IPS DF 6.9 (cell line): ENCODE measurements at regions not wholly inside any gene's neighbourhood (a gene's known extent, or its start where the extent isn't known, plus 50 kb on each side); places are given as distances from the start of the nearest gene placed in this dataset.

Experiments
- DNase-seq: peaks from one replicate; pipeline ENCODE4 v3.0.0-alpha.2; 2013; ENCODE audit warnings: low read depth, low spot score
- H3K27ac ChIP-seq: one replicate; pipeline ENCODE4 v1.5.1; 2013; ENCODE audit warnings: low read length, control low read depth
- H3K27me3 ChIP-seq: 2 replicates; pipeline ENCODE4 v1.6.1; 2013; ENCODE audit warnings: mild to moderate bottlenecking, low read length; ENCODE audit not compliant: control insufficient read depth, insufficient read depth
- H3K36me3 ChIP-seq: 2 replicates; pipeline ENCODE4 v1.6.1; 2013; ENCODE audit warnings: low read length; ENCODE audit not compliant: control insufficient read depth, insufficient read depth
- H3K4me1 ChIP-seq: 2 replicates; pipeline ENCODE4 v1.6.1; 2013; ENCODE audit warnings: low read length; ENCODE audit not compliant: control insufficient read depth, insufficient read depth
- H3K4me3 ChIP-seq: 2 replicates; pipeline ENCODE4 v1.5.1; 2013; ENCODE audit warnings: mild to moderate bottlenecking, low read length
- H3K9me3 ChIP-seq: 2 replicates; pipeline ENCODE4 v1.6.1; 2013; ENCODE audit warnings: low read length, inconsistent platforms; ENCODE audit not compliant: control insufficient read depth, insufficient read depth
- WGBS: extraction: QIAGEN DNeasy Blood & Tissue Kit; methylation state at CpG from one replicate; pipeline ENCODE4 v1.1.7; 2013; ENCODE audit warnings: mixed read lengths, missing lambda C conversion rate; ENCODE audit not compliant: insufficient read length, insufficient coverage; 5-methylcytosine and 5-hydroxymethylcytosine counted together

- Histone ChIP-seq H3K4me3 (no peak overlapping the region), H3K9me3 (peaks cover 3% of the 10 kb centered on the region), H3K36me3 (no peaks in the 10 kb centered on the region), H3K4me1 (no peaks in the 10 kb centered on the region), H3K27me3 (no peaks in the 10 kb centered on the region), H3K27ac (no peak overlapping the region)
- DNase-seq = no peak
- WGBS = no CpG with 5 or more reads among the region's 6 CpGs
These were observed 479.5 kb downstream of the TMEM114 start for GRCh38 chr16:8110572-8111514.

- no peak overlapping the region for H3K4me3 ChIP-seq
- no peak overlapping the region for H3K27ac ChIP-seq
These were observed 480.6 kb downstream of the TMEM114 start for GRCh38 chr16:8109510-8110369.

GRCh38 chr16:8108991-8109509, 481.3 kb downstream of the TMEM114 start:
- Histone ChIP-seq H3K27ac (no peak overlapping the region), H3K4me3 (no peak overlapping the region), H3K4me1 (no peaks in the 10 kb centered on the region), H3K27me3 (no peaks in the 10 kb centered on the region), H3K36me3 (no peaks in the 10 kb centered on the region), H3K9me3 (peaks cover 3% of the 10 kb centered on the region)
- WGBS = no CpG with 5 or more reads among the region's 15 CpGs
- DNase-seq = no peak

More at GRCh38 chr16:8109510-8110369, 480.6 kb downstream of the TMEM114 start:
- WGBS = no CpG with 5 or more reads among the region's 18 CpGs
- H3K9me3 ChIP-seq = peaks cover 3% of the 10 kb centered on the region
- H3K27me3 ChIP-seq = no peaks in the 10 kb centered on the region
- DNase-seq = no peak
- H3K36me3 ChIP-seq = no peaks in the 10 kb centered on the region
- H3K4me1 ChIP-seq = no peaks in the 10 kb centered on the region

- DNase-seq = no peak
- Histone ChIP-seq H3K27ac (no peak overlapping the region), H3K4me1 (no peaks in the 10 kb centered on the region), H3K4me3 (no peak overlapping the region), H3K27me3 (no peaks in the 10 kb centered on the region), H3K36me3 (no peaks in the 10 kb centered on the region), H3K9me3 (peaks cover 3% of the 10 kb centered on the region)
- WGBS = no CpG with 5 or more reads among the region's 10 CpGs
These were observed 483.0 kb downstream of the TMEM114 start for GRCh38 chr16:8107296-8107695.

GRCh38 chr16:8103649-8104289, 486.5 kb downstream of the TMEM114 start:
- no CpG with 5 or more reads among the region's 8 CpGs for WGBS
- no peaks in the 10 kb centered on the region for H3K36me3 ChIP-seq
- H3K4me3 ChIP-seq = no peak overlapping the region
- H3K27me3 ChIP-seq = no peaks in the 10 kb centered on the region
- H3K9me3 ChIP-seq = no peaks in the 10 kb centered on the region; the same call in 1 of the 2 replicates
- no peaks in the 10 kb centered on the region for H3K4me1 ChIP-seq
- H3K27ac ChIP-seq = no peak overlapping the region
- no peak for DNase-seq

GRCh38 chr16:8099586-8099985, 490.7 kb downstream of the TMEM114 start:
- Histone ChIP-seq H3K4me3 (no peak overlapping the region), H3K36me3 (no peaks in the 10 kb centered on the region), H3K27ac (no peak overlapping the region), H3K4me1 (no peaks in the 10 kb centered on the region), H3K27me3 (no peaks in the 10 kb centered on the region), H3K9me3 (peaks cover 1% of the 10 kb centered on the region)
- WGBS = no CpG with 5 or more reads among the region's 4 CpGs
- no peak for DNase-seq

- no CpG with 5 or more reads among the region's 11 CpGs for WGBS
These were observed 491.3 kb downstream of the TMEM114 start for GRCh38 chr16:8098947-8099512.

GRCh38 chr16:8096211-8096610, 494.1 kb downstream of the TMEM114 start:
- H3K27ac ChIP-seq = no peak overlapping the region
- no peaks in the 10 kb centered on the region for H3K4me1 ChIP-seq
- no peak overlapping the region for H3K4me3 ChIP-seq
- peaks cover 3% of the 10 kb centered on the region for H3K9me3 ChIP-seq
- H3K27me3 ChIP-seq = no peaks in the 10 kb centered on the region
- H3K36me3 ChIP-seq = no peaks in the 10 kb centered on the region
- no CpG with 5 or more reads among the region's 5 CpGs for WGBS
- no peak for DNase-seq

More at GRCh38 chr16:8098947-8099512, 491.3 kb downstream of the TMEM114 start:
- no peaks in the 10 kb centered on the region for H3K27me3 ChIP-seq
- no peak overlapping the region for H3K27ac ChIP-seq
- H3K4me3 ChIP-seq = no peak overlapping the region
- no peaks in the 10 kb centered on the region for H3K4me1 ChIP-seq
- peaks cover 1% of the 10 kb centered on the region for H3K9me3 ChIP-seq
- no peaks in the 10 kb centered on the region for H3K36me3 ChIP-seq
- no peak for DNase-seq

- WGBS = 100% methylated on average over 2 of the region's 5 CpGs
- H3K36me3 ChIP-seq = no peaks in the 10 kb centered on the region
- DNase-seq = no peak
- no peaks in the 10 kb centered on the region for H3K27me3 ChIP-seq
- H3K4me3 ChIP-seq = no peak overlapping the region
- H3K4me1 ChIP-seq = no peaks in the 10 kb centered on the region
- H3K9me3 ChIP-seq = peaks cover 3% of the 10 kb centered on the region
- no peak overlapping the region for H3K27ac ChIP-seq
These were observed 495.6 kb downstream of the TMEM114 start for GRCh38 chr16:8094696-8095095.
